Panc1 (cell line): ENCODE measurements at regions not wholly inside any gene's neighbourhood (a gene's known extent, or its start where the extent isn't known, plus 50 kb on each side); places are given as distances from the start of the nearest gene placed in this dataset.

Experiments
- CTCF ChIP-seq: fragments of 450-650 bp; IDR thresholded peaks from 2 replicates; pipeline ENCODE4 v1.5.1; 2017; ENCODE audit warnings: mild to moderate bottlenecking
- POLR2AphosphoS5 ChIP-seq: IDR thresholded peaks from 2 replicates; pipeline ENCODE4 v1.6.1; 2012; ENCODE audit warnings: mild to moderate bottlenecking, low read depth, low read length, moderate library complexity
- SIN3A ChIP-seq: IDR thresholded peaks from 2 replicates; pipeline ENCODE4 v1.6.1; 2012; ENCODE audit warnings: low read depth, mild to moderate bottlenecking, low read length, moderate library complexity, borderline replicate concordance; ENCODE audit not compliant: insufficient read depth

DNA sequence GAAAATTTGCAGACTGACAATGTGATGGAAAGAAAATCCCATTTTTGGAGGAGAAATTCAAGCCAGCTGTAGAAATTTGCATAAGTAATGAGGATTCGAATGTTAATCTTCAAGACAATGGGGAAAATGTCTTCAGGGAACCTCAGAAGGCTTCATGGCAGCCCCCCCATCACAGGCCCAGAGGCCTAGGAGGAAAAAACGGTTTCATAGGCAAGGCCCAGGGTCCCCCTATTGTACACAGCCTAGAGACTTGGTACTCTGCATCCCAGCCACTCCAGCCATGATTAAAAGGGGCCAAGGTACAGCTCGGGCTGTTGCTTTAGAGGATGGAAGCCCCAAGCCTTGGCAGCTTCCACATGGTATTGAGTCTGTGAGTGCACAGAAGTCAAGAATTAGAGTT lies 303.6 kb upstream of the PCDH7 start:
- TF ChIP-seq CTCF (no peak), POLR2AphosphoS5 (no peak), SIN3A (no peak)
